ENCODE measurements at regions not wholly inside any gene's neighbourhood (a gene's known extent, or its start where the extent isn't known, plus 50 kb on each side); places are given as distances from the start of the nearest gene placed in this dataset.
"Not testable (repeated sequence)": the region's sequence is repeated elsewhere in the genome, so short reads cannot be mapped to it uniquely, and the experiment has no call there.

DNA sequence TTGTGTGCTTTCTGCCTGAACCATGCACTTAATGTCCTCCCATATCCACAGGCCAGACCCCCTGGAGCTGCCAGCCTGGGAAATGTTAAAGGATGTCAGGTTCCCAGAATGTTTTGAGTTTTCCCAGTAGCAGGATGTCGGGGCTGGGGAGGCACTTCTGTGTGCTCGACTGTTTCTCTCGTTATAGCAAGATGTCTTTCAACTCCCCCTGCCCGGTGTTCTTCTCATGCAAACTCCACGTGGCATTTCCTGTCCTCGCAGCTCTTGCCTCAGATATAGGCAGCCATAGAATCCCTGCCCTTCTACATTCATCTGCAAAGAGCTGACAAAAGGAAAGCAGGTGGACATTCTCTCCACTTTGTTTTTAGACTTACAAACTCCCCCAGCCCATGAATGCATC, 457.2 kb upstream of the CDH11 start:
- DNase-seq (ENCODE audit: low read depth) = no peak
- no peak overlapping the region for H3K4me3 ChIP-seq (replicated peaks; ENCODE audit: low read depth, low read length)
- TF ChIP-seq, protein P1, sequence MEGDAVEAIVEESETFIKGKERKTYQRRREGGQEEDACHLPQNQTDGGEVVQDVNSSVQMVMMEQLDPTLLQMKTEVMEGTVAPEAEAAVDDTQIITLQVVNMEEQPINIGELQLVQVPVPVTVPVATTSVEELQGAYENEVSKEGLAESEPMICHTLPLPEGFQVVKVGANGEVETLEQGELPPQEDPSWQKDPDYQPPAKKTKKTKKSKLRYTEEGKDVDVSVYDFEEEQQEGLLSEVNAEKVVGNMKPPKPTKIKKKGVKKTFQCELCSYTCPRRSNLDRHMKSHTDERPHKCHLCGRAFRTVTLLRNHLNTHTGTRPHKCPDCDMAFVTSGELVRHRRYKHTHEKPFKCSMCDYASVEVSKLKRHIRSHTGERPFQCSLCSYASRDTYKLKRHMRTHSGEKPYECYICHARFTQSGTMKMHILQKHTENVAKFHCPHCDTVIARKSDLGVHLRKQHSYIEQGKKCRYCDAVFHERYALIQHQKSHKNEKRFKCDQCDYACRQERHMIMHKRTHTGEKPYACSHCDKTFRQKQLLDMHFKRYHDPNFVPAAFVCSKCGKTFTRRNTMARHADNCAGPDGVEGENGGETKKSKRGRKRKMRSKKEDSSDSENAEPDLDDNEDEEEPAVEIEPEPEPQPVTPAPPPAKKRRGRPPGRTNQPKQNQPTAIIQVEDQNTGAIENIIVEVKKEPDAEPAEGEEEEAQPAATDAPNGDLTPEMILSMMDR (IDR thresholded peaks at IDR 0.05; ENCODE audit: low read length, missing control alignments) = no peak

DNA sequence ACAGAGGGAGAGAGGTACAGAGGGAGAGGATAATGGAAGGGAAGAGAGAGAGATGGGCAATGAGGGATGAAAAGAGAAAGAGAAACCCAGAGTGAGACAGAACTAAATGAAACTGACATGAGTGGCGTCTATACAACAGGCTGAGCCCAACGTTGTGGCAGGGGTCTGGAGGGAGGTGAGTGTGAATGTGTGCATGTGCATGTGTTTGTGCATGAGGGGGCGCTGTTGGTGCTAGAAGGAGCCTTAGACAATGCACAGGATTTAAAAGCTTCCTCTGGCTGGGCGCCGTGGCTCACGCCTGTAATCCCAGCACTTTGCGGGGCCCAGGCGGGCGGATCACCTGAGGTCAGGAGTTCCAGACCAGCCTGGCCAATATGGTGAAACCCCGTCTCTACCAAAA, 454.8 kb upstream of the CDH11 start:
- DNase-seq (ENCODE audit: low read depth) = no peak
- no peak overlapping the region for H3K4me3 ChIP-seq (replicated peaks; ENCODE audit: low read depth, low read length)
- TF ChIP-seq, protein P1 (IDR thresholded peaks at IDR 0.05; ENCODE audit: low read length, missing control alignments) = no peak

DNA sequence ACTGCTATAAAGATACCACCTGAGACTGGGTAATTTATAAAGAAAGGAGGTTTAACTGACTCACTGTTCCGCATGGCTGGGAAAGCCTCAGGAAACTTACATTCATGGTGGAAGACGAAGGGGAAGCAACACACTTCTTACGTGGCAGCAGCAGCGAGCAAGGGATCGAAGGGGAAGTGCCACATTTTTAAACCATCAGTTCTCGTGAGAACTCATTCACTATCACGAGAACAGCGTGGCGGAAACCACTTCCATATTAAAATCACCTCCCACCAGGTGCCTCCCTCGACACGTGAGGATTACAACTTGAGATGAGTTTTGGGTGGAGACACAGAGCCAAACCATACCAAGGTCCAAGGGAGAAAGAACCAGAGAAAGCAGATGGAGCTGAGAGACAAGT, 454.3 kb upstream of the CDH11 start:
- no peak overlapping the region for H3K4me3 ChIP-seq (replicated peaks; ENCODE audit: low read depth, low read length)
- no peak for DNase-seq (ENCODE audit: low read depth)
- TF ChIP-seq, protein P1 (IDR thresholded peaks at IDR 0.05; ENCODE audit: low read length, missing control alignments) = no peak

DNA sequence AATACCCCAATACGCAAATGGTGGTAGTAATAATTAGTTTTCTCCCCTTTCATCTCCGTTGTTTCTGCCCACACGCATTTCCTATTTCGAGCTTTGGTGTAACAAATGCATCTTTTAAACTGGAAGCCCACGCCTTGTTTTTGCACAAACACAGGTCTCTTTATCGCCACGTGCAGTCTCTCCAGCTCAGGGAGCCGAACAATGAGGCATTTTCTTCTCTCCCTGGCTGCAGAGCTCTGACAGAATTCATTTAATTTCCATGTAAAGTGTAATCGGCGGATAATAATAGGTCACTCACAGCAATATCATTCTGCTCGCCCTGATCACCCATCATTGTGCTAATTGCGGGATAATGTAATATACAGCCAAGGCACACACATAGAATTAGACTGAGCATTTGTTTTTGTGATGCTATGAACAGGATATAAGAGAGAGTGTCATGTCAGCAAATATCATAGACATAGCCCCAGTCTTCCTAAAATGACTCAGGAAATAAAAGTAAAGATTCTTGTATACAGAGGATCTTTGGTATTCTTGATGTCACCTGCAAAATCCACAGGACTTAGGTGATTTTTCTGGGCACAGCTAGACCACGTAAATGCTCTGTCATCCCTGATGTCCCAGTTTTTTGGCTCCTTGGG, 452.6 kb upstream of the CDH11 start:
- no peak overlapping the region for H3K4me3 ChIP-seq (replicated peaks; ENCODE audit: low read depth, low read length)
- DNase-seq (ENCODE audit: low read depth) = no peak
- TF ChIP-seq, protein P1 (IDR thresholded peaks at IDR 0.05; ENCODE audit: low read length, missing control alignments) = no peak

DNA sequence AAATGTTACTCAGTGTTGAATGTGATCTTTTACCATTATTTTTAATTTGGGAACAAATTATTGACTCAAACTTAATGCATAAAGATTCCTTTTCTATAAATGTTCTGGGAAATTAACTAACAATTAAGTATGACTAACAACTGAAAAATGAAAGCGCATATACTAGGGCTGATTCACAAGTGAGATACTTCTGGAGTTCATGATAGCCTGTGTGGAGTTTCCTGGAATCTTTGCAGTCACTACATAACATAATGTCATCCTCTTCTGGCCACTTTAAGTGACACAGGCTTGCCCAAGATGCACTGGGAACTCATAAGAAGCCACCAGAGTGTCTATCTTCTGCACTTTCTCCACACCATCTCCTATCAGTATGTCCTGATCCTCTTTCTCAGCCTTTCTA, 450.3 kb upstream of the CDH11 start:
- no peak overlapping the region for H3K4me3 ChIP-seq (replicated peaks; ENCODE audit: low read depth, low read length)
- TF ChIP-seq, protein P1 (IDR thresholded peaks at IDR 0.05; ENCODE audit: low read length, missing control alignments) = peak; percentile 6
- DNase-seq (ENCODE audit: low read depth) = peak; percentile 80

DNA sequence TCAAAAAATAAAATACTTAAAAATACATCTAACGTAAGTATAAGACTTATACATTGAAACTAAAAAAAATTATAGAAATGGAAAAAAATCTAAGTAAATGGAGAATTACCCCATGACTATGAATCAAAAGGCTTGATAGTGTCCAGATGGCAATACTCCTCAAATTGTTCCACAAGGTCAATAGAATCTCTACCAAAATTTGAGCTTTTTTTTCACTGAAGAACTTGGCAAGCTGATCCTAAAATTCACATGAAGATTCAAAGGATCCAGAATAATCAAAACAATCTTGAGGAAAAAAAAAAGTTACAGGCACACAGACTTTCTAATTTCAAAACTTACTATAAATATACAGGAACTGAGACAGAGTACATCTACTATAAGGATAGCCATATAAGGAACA, 448.4 kb upstream of the CDH11 start:
- TF ChIP-seq, protein P1 (IDR thresholded peaks at IDR 0.05; ENCODE audit: low read length, missing control alignments) = no peak
- no peak overlapping the region for H3K4me3 ChIP-seq (replicated peaks; ENCODE audit: low read depth, low read length)
- DNase-seq (ENCODE audit: low read depth) = peak; percentile 62

DNA sequence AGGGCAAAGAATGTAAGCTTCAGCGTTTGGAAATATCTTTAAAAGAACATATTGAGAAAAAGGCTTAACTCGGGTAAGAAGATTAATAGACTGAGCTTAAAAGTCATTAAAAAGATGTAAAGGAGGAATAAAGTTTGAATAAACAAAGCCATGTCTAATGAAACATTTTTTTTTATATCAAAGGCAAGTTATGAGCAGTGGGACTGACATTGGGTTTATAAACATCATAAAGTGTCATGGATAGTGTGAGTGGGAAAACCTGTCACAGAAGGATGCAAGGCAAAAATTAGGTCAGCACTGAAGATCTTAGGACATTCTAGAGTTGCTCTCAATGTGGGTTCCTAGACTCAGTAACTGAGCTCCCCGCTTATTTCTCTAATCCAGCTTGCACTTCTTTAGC, 438.0 kb upstream of the CDH11 start:
- no peak for DNase-seq (ENCODE audit: low read depth)
- TF ChIP-seq, protein P1 (IDR thresholded peaks at IDR 0.05; ENCODE audit: low read length, missing control alignments) = no peak
- no peak overlapping the region for H3K4me3 ChIP-seq (replicated peaks; ENCODE audit: low read depth, low read length)

DNA sequence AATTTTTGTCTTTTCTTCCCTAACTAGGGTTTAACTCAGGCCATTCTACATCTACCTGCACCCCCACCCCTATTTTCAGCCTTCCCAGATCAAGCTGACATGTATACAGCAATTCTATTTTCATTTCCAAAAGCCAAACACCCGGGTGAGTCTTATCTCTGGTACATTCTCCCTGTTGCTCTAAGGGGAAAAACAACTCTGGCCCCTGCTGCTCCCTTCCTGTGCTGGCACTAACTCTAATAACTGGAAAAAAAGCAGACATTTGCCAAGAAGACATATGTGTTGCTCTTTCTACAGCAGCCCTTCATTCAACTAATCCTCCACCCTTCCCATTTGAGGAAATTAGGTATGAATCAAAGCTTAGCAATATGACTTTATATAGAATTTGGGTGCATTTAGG, 427.8 kb upstream of the CDH11 start:
- DNase-seq (ENCODE audit: low read depth) = peak; percentile 45
- not testable (repeated sequence) for H3K4me3 ChIP-seq (replicated peaks; ENCODE audit: low read depth, low read length)
